ENCODE measurements at regions not wholly inside any gene's neighbourhood (a gene's known extent, or its start where the extent isn't known, plus 50 kb on each side); places are given as distances from the start of the nearest gene placed in this dataset.

DNA sequence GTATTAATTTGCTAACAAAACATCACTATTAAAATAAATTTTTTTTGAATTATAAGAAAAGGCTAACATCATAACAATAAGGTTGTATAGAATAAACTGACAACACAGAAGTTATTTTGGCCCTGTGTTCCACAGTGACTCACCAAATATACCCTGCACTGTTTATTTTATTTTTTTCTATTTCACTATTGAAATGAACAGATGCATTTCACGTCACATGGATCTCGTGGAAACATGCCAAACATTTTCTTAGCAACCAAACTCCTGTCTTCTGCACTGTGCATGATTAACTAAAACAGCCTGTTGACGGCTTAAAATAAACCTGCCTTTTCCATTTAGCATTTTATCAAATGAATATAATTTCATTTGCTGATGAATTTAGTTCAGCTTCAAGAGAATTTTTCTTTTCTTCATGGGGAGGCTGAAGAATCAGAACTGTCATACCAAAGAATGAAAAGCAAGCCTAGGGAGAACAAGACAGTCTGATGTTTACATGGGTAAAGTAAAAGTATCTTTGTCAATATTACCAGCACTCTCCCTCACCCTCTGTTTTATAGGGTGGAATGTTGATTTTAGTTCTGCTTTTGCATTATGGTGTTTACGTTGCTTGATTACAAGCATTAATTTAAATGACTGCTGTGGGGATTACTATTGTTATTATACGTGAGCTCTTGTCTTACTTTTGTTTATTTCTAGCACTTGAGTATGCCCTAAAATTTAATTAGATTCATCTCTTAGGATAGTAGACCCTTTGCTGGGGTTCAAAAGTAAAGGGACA, 115.3 kb downstream of the LCA5 start:
- TF ChIP-seq, protein P1, sequence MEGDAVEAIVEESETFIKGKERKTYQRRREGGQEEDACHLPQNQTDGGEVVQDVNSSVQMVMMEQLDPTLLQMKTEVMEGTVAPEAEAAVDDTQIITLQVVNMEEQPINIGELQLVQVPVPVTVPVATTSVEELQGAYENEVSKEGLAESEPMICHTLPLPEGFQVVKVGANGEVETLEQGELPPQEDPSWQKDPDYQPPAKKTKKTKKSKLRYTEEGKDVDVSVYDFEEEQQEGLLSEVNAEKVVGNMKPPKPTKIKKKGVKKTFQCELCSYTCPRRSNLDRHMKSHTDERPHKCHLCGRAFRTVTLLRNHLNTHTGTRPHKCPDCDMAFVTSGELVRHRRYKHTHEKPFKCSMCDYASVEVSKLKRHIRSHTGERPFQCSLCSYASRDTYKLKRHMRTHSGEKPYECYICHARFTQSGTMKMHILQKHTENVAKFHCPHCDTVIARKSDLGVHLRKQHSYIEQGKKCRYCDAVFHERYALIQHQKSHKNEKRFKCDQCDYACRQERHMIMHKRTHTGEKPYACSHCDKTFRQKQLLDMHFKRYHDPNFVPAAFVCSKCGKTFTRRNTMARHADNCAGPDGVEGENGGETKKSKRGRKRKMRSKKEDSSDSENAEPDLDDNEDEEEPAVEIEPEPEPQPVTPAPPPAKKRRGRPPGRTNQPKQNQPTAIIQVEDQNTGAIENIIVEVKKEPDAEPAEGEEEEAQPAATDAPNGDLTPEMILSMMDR (IDR thresholded peaks at IDR 0.05; ENCODE audit: insufficient read depth, low read length) = no peak
- TF ChIP-seq SPI1 (IDR thresholded peaks at IDR 0.05; ENCODE audit: borderline replicate concordance, low read depth) (no peak), POLR2AphosphoS5 (IDR thresholded peaks at IDR 0.05; ENCODE audit: low read depth) (no peak), GABPA (IDR thresholded peaks at IDR 0.05; ENCODE audit: low read depth) (no peak)
- TF ChIP-seq, protein P2, sequence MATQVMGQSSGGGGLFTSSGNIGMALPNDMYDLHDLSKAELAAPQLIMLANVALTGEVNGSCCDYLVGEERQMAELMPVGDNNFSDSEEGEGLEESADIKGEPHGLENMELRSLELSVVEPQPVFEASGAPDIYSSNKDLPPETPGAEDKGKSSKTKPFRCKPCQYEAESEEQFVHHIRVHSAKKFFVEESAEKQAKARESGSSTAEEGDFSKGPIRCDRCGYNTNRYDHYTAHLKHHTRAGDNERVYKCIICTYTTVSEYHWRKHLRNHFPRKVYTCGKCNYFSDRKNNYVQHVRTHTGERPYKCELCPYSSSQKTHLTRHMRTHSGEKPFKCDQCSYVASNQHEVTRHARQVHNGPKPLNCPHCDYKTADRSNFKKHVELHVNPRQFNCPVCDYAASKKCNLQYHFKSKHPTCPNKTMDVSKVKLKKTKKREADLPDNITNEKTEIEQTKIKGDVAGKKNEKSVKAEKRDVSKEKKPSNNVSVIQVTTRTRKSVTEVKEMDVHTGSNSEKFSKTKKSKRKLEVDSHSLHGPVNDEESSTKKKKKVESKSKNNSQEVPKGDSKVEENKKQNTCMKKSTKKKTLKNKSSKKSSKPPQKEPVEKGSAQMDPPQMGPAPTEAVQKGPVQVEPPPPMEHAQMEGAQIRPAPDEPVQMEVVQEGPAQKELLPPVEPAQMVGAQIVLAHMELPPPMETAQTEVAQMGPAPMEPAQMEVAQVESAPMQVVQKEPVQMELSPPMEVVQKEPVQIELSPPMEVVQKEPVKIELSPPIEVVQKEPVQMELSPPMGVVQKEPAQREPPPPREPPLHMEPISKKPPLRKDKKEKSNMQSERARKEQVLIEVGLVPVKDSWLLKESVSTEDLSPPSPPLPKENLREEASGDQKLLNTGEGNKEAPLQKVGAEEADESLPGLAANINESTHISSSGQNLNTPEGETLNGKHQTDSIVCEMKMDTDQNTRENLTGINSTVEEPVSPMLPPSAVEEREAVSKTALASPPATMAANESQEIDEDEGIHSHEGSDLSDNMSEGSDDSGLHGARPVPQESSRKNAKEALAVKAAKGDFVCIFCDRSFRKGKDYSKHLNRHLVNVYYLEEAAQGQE (IDR thresholded peaks at IDR 0.05; ENCODE audit: insufficient replicate concordance, low read depth) = no peak

Measured in HL-60 (cell line).